GM12892 (cell line): ENCODE measurements at regions not wholly inside any gene's neighbourhood (a gene's known extent, or its start where the extent isn't known, plus 50 kb on each side); places are given as distances from the start of the nearest gene placed in this dataset.

Source experiments
- POLR2AphosphoS5 ChIP-seq: IDR thresholded peaks from 2 replicates; pipeline ENCODE4 v1.6.1; 2011; ENCODE audit warnings: low read depth, low read length, control low read depth
- TAF1 ChIP-seq: IDR thresholded peaks from 2 replicates; pipeline ENCODE4 v1.6.1; 2011; ENCODE audit warnings: low read depth, mild to moderate bottlenecking, control low read depth, low read length, borderline replicate concordance

DNA sequence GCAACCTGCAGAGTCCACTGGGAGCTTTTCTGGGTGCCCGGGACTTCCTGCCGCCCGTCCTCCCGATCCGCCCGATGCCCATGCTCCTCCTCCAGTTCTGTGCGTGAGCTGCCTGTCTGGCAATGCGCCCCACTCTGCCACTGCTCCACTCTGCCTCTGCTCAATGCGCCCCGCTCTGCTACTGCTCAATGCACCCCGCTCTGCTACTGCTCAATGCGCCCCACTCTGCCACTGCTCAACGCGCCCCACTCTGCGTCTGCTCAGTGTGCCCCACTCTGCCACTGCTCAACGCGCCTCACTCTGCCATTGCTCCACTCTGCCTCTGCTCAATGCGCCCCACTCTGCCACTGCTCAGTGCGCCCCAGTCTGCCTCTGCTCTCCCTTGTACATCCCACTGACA is 436.0 kb downstream of the NR2F1-AS1 start:
- TF ChIP-seq POLR2AphosphoS5 (no peak), TAF1 (no peak)
